HCT116 (cell line): ENCODE measurements at regions not wholly inside any gene's neighbourhood (a gene's known extent, or its start where the extent isn't known, plus 50 kb on each side); places are given as distances from the start of the nearest gene placed in this dataset.
A peak's percentile ranks its signal among the peaks of the same experiment; 100 is the strongest.
"Not testable (repeated sequence)": the region's sequence is repeated elsewhere in the genome, so short reads cannot be mapped to it uniquely, and the experiment has no call there.

ENCODE experiments used
- ATAC-seq: fragments of 200-7000 bp; cut with Tn5 transposase; 2 replicates; pipeline ENCODE4 v1.9.1; 2020; ENCODE audit warnings: mild to moderate bottlenecking, moderate library complexity
- BruUV-seq: library from RNA; stranded (reverse); fragments of 400-500 nt; replicated peaks from 2 replicates; lab custom pipeline; 2021; lab: Mats Ljungman, UMichigan
- CTCF ChIA-PET: fragments of 300-600 bp; sonication (Branson Sonifier 250); formaldehyde crosslinking; loops from one replicate; lab custom pipeline; 2021; ENCODE audit warnings: antibody characterized with exemption; lab: Charles Lee
- POLR2A ChIA-PET: fragments of 300-600, 350-600 bp; sonication (Branson Sonifier 250); formaldehyde crosslinking; loops from one replicate; lab custom pipeline; 2021; ENCODE audit warnings: antibody characterized with exemption; lab: Charles Lee
- RAD21 ChIA-PET, 2 experiments: fragments of 300-600 bp; sonication (Branson Sonifier 250); formaldehyde crosslinking; loops; one replicate each; lab custom pipeline; 2023; ENCODE audit warnings: low total read pairs in 2 of 2; ENCODE audit not compliant: uncharacterized antibody in 2 of 2, unreplicated experiment in 2 of 2, low non-redundant PET in 1 of 2; lab: Charles Lee
- DNase-seq: peaks from one replicate; pipeline ENCODE4 v3.0.0-alpha.2; 2010; ENCODE audit warnings: low read depth, low spot score
- H2AFZ ChIP-seq: fragments of 200-600 bp; shearing (Covaris generic), sonication (generic); 2 replicates; pipeline ENCODE4 v1.6.1; 2017; ENCODE audit warnings: low read depth, mixed run types, mixed read lengths, antibody characterized with exemption, low read length; ENCODE audit not compliant: poor library complexity, severe bottlenecking
- H3K27ac ChIP-seq: 2 replicates; pipeline ENCODE4 v1.5.1; 2012; ENCODE audit warnings: low read depth, low read length
- H3K27me3 ChIP-seq: fragments of 200-600 bp; sonication (generic); 2 replicates; pipeline ENCODE4 v1.6.1; 2016; ENCODE audit warnings: mixed run types, low read length, mixed read lengths; ENCODE audit not compliant: insufficient read depth
- H3K36me3 ChIP-seq, 2 experiments: fragments of 200-500 bp in 1 of 2; fragments of 200-600 bp in 1 of 2; sonication (Bioruptor generic) in 1 of 2; sonication (generic) in 1 of 2; 2 replicates each; pipeline versions ENCODE4 v1.5.1 to v1.6.1; 2014 to 2016; ENCODE audit warnings: low read length in 2 of 2, inconsistent platforms in 1 of 2, mixed read lengths in 1 of 2, mixed run types in 1 of 2; ENCODE audit not compliant: insufficient read depth in 2 of 2, control insufficient read depth in 1 of 2
- H3K4me1 ChIP-seq, 2 experiments: fragments of 200-600 bp in 1 of 2; sonication (generic) in 1 of 2; 2 replicates each; pipeline versions ENCODE4 v1.5.1 to v1.6.1; 2012 to 2017; ENCODE audit warnings: low read length in 2 of 2, inconsistent platforms in 1 of 2, mild to moderate bottlenecking in 1 of 2, mixed read lengths in 1 of 2, mixed run types in 1 of 2, moderate library complexity in 1 of 2; ENCODE audit not compliant: insufficient read depth in 2 of 2, control insufficient read depth in 1 of 2
- H3K4me2 ChIP-seq: fragments of 200-600 bp; sonication (generic); 2 replicates; pipeline ENCODE4 v1.6.1; 2017; ENCODE audit warnings: mixed run types, low read length, mixed read lengths
- H3K4me3 ChIP-seq, 2 experiments: fragments of 200-600 bp in 1 of 2; sonication (generic) in 1 of 2; replicated peaks in 1 of 2; 2 replicates each; pipeline ENCODE4 v1.5.1; 2011 to 2016; ENCODE audit warnings: low read length in 2 of 2, control low read depth in 1 of 2, low read depth in 1 of 2, mild to moderate bottlenecking in 1 of 2, mixed read lengths in 1 of 2, mixed run types in 1 of 2
- H3K79me2 ChIP-seq: fragments of 200-600 bp; sonication (generic); 2 replicates; pipeline ENCODE4 v1.6.1; 2017; ENCODE audit warnings: mild to moderate bottlenecking, mixed run types, low read length, moderate library complexity, mixed read lengths; ENCODE audit not compliant: insufficient read depth
- H3K9ac ChIP-seq: fragments of 200-600 bp; sonication (generic); 2 replicates; pipeline ENCODE4 v1.6.1; 2016; ENCODE audit warnings: low read length, mixed read lengths
- H3K9me2 ChIP-seq: fragments of 200-600 bp; sonication (generic), shearing (Covaris generic); 2 replicates; pipeline ENCODE4 v1.6.1; 2017; ENCODE audit warnings: mixed run types, mild to moderate bottlenecking, moderate library complexity; ENCODE audit not compliant: insufficient read depth
- H3K9me3 ChIP-seq, 2 experiments: fragments of 200-500 bp in 1 of 2; fragments of 200-600 bp in 1 of 2; sonication (Bioruptor generic) in 1 of 2; sonication (generic) in 1 of 2; 2 replicates each; pipeline ENCODE4 v1.6.1; 2014 to 2017; ENCODE audit warnings: low read length in 2 of 2, mixed read lengths in 2 of 2, inconsistent platforms in 1 of 2, low read depth in 1 of 2, mild to moderate bottlenecking in 1 of 2, mixed run types in 1 of 2, moderate library complexity in 1 of 2; ENCODE audit not compliant: control insufficient read depth in 1 of 2, insufficient read depth in 1 of 2
- H4K20me1 ChIP-seq: fragments of 200-600 bp; sonication (generic), shearing (Covaris generic); 2 replicates; pipeline ENCODE4 v1.6.1; 2017; ENCODE audit warnings: mixed run types, mild to moderate bottlenecking, moderate library complexity; ENCODE audit not compliant: insufficient read depth
- intact Hi-C: fragments of 100-400 bp; cut with micrococcal nuclease; formaldehyde crosslinking; loops from 2 replicates; pipeline ENCODE4 v1.10.0; 2022

- not testable (repeated sequence) for H3K27me3 ChIP-seq, DNase-seq, H3K27ac ChIP-seq, H3K36me3 ChIP-seq, H3K4me1 ChIP-seq, H4K20me1 ChIP-seq, BruUV-seq, H3K9ac ChIP-seq, H3K9me2 ChIP-seq, H3K4me3 ChIP-seq, H3K79me2 ChIP-seq, ATAC-seq, H3K9me3 ChIP-seq
- intact Hi-C loops = loop anchor here (1.0 to 5.0 kb wide), 5 partner anchors 76 to 373 kb away; no protein-coding TSS in a partner anchor
- ChIA-PET POLR2A (interaction anchor here (0.5 to 1.3 kb wide), 3 partner anchors 36 to 381 kb away, joined by 3 read pairs; no protein-coding TSS in a partner anchor), RAD21 (interaction anchor here (0.7 to 1.9 kb wide), 12 partner anchors 11 to 373 kb away, joined by 3 to 19 read pairs (median 5); no protein-coding TSS in a partner anchor), CTCF (interaction anchor here (0.6 to 7.6 kb wide), 28 partner anchors 9 to 527 kb away, joined by 3 to 102 read pairs (median 6); partner anchors contain the start of gene ADRB2)
- Histone ChIP-seq H3K4me2 (peak overlapping the region; percentile 11; the same call in 1 of the 2 replicates), H2AFZ (peak overlapping the region; percentile 27)
These were observed 84.6 kb upstream of the ADRB2 start for GRCh38 chr5:148741766-148742165.

- H3K4me2 ChIP-seq, H3K27ac ChIP-seq, DNase-seq, H3K36me3 ChIP-seq, H3K79me2 ChIP-seq, H3K9me3 ChIP-seq, ATAC-seq, H3K9me2 ChIP-seq, POLR2A ChIA-PET, H3K9ac ChIP-seq, BruUV-seq, H3K4me1 ChIP-seq, H3K27me3 ChIP-seq, H3K4me3 ChIP-seq, H2AFZ ChIP-seq, H4K20me1 ChIP-seq: not testable (repeated sequence)
- ChIA-PET CTCF (interaction anchor here (1.0 to 7.6 kb wide), 4 partner anchors 14 to 521 kb away, joined by 3 to 102 read pairs (median 47); no protein-coding TSS in a partner anchor), RAD21 (interaction anchor here (0.7 to 1.9 kb wide), 2 partner anchors 370 to 613 kb away, joined by 3 to 5 read pairs; no protein-coding TSS in a partner anchor)
- intact Hi-C loops = loop anchor here (5.0 kb wide), 1 partner anchor 73 kb away; no protein-coding TSS in a partner anchor
These were observed 82.0 kb upstream of the ADRB2 start for GRCh38 chr5:148744380-148744779.
